Activated CD8-positive, alpha-beta T cell treated with anti-CD3 and anti-CD28 coated beads for 36 hours (primary cell): ENCODE measurements at regions not wholly inside any gene's neighbourhood (a gene's known extent, or its start where the extent isn't known, plus 50 kb on each side); places are given as distances from the start of the nearest gene placed in this dataset.

Source experiments
- ATAC-seq: fragments of 200-7000 bp; cut with Tn5 transposase; one replicate; pipeline ENCODE4 v1.10.0; 2021; ENCODE audit warnings: mild to moderate bottlenecking, moderate library complexity
- CTCF ChIA-PET: fragments of 350-600 bp; sonication (Branson Sonifier 250); formaldehyde crosslinking; loops from one replicate; lab custom pipeline; 2021; ENCODE audit warnings: antibody characterized with exemption; lab: Charles Lee
- POLR2A ChIA-PET: fragments of 350-600 bp; sonication (Branson Sonifier 250); formaldehyde crosslinking; loops from one replicate; lab custom pipeline; 2021; ENCODE audit warnings: antibody characterized with exemption; lab: Charles Lee
- DNase-seq: peaks from one replicate; pipeline ENCODE4 v3.0.0-alpha.2; 2020
- H3K27ac Mint-ChIP-seq: one replicate; pipeline ENCODE4 v1.8.0; 2021; ENCODE audit warnings: mild to moderate bottlenecking, mixed read lengths
- H3K27me3 Mint-ChIP-seq: one replicate; pipeline ENCODE4 v1.8.0; 2021; ENCODE audit warnings: mixed read lengths
- H3K36me3 Mint-ChIP-seq: one replicate; pipeline ENCODE4 v1.8.0; 2021; ENCODE audit warnings: low read depth, mixed read lengths
- H3K4me1 Mint-ChIP-seq: one replicate; pipeline ENCODE4 v1.8.0; 2021; ENCODE audit warnings: low read depth, mixed read lengths
- H3K4me3 Mint-ChIP-seq: one replicate; pipeline ENCODE4 v1.8.0; 2021; ENCODE audit warnings: mild to moderate bottlenecking, moderate library complexity, mixed read lengths
- H3K9me3 Mint-ChIP-seq: one replicate; pipeline ENCODE4 v1.8.0; 2021; ENCODE audit warnings: mixed read lengths
- intact Hi-C: fragments of 100-400 bp; cut with micrococcal nuclease; formaldehyde crosslinking; loops from one replicate; pipeline ENCODE4 v1.10.0; 2022
- TF ChIP-seq, protein P1 (sequence below): fragments of 200-600 bp; IDR thresholded peaks from one replicate; pipeline ENCODE4 v1.8.0; 2022; ENCODE audit warnings: antibody characterized with exemption, mild to moderate bottlenecking

DNA sequence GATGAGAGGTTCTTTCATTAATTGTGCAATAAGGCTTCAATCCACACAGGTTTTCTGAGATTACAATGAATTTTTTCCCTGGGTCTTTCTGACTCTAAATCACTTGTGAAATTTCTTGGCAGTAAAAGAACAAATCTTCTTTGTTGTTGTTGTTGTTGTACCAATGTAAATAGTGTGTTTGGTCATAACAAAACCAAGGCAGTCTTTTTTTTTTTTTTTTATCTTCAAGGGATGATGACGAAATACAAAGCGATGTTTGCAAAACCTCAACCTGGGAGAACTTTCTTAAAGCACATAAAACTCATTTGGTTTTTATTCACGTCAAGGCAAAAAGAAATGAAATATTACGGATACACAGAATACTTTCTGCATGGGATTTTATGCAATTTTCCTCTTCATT is 462.0 kb downstream of the LIG4 start:
- Mint-ChIP-seq H3K4me3 (no peak overlapping the region), H3K9me3 (peaks cover 3% of the 10 kb centered on the region), H3K4me1 (no peaks in the 10 kb centered on the region), H3K27ac (no peak overlapping the region), H3K36me3 (no peaks in the 10 kb centered on the region), H3K27me3 (no peaks in the 10 kb centered on the region)
- ATAC-seq (no peak), DNase-seq (no peak)
- TF ChIP-seq, protein P1, sequence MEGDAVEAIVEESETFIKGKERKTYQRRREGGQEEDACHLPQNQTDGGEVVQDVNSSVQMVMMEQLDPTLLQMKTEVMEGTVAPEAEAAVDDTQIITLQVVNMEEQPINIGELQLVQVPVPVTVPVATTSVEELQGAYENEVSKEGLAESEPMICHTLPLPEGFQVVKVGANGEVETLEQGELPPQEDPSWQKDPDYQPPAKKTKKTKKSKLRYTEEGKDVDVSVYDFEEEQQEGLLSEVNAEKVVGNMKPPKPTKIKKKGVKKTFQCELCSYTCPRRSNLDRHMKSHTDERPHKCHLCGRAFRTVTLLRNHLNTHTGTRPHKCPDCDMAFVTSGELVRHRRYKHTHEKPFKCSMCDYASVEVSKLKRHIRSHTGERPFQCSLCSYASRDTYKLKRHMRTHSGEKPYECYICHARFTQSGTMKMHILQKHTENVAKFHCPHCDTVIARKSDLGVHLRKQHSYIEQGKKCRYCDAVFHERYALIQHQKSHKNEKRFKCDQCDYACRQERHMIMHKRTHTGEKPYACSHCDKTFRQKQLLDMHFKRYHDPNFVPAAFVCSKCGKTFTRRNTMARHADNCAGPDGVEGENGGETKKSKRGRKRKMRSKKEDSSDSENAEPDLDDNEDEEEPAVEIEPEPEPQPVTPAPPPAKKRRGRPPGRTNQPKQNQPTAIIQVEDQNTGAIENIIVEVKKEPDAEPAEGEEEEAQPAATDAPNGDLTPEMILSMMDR = no peak
- intact Hi-C loops = no loop called here
- ChIA-PET CTCF (no interaction called here), POLR2A (no interaction called here)

DNA sequence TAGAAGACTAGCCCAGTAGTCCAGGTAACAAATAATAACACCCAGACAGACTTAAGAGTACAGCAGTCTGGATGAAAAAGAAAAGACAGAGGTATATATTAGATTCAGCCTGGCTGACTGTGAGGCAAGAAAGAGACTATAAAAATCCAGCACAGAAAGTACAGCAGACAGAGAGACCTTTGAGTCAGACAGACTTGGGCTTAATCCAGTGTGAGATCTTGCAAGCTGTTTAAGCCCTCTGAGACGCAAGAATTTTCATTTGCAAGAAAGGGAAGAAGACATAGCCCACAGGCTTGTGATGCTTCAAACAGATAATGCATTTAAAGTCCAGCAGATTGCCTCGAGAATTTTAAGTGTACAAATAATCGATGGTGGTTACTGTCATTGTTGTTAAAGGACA is 471.4 kb downstream of the LIG4 start:
- ATAC-seq (no peak), DNase-seq (no peak)
- CTCF ChIA-PET = no interaction called here
- TF ChIP-seq, protein P1 = no peak
- Mint-ChIP-seq H3K4me3 (no peak overlapping the region), H3K9me3 (peaks cover 4% of the 10 kb centered on the region), H3K36me3 (no peaks in the 10 kb centered on the region), H3K4me1 (no peaks in the 10 kb centered on the region), H3K27me3 (no peaks in the 10 kb centered on the region), H3K27ac (no peak overlapping the region)
- intact Hi-C loops = no loop called here
- POLR2A ChIA-PET = no interaction called here

DNA sequence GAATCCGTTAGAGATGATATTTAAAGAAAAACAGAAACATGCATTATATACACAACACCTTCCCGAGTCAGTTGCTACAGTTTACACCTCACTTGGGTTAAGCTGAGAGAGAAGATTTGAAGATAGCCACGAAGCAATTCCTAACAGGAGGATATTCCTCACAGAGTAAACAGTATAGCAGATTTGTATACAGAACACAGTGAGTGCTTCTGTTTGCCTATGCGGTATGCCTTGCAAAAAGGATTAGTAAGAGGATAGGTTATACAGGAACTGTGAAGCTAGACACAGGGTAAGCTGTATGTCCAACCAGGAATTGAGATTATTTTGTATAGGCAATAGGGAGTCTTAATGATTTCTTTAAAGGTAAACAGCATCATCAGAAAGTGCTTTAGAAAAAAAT is 471.8 kb downstream of the LIG4 start:
- Mint-ChIP-seq H3K36me3 (no peaks in the 10 kb centered on the region), H3K27ac (no peak overlapping the region), H3K4me3 (no peak overlapping the region), H3K4me1 (no peaks in the 10 kb centered on the region), H3K27me3 (no peaks in the 10 kb centered on the region), H3K9me3 (peaks cover 4% of the 10 kb centered on the region)
- intact Hi-C loops = no loop called here
- ATAC-seq (no peak), DNase-seq (no peak)
- TF ChIP-seq, protein P1 = no peak
- POLR2A ChIA-PET = no interaction called here
- CTCF ChIA-PET = no interaction called here

DNA sequence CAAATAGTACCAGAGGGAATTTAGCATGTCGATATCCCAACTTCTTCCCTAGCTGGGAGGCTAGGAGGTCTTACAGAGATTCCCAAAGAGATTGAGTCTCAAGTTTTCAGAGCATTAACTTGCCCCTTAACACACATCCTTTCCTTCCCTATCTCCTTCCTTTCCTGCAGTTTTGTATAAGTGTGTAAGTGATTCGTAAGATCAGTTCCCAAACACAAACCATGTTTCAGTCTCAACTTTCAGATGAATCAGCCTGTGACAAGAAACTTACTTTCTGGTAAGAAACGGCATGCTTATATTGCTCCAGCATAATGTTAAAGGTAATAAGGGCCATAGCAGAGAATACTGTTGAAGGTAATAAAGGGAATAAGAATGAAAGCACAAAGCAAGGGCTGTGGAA is 472.2 kb downstream of the LIG4 start:
- ATAC-seq = no peak
- ChIA-PET CTCF (no interaction called here), POLR2A (no interaction called here)
- no peak overlapping the region for H3K27ac Mint-ChIP-seq
- no peaks in the 10 kb centered on the region for H3K36me3 Mint-ChIP-seq
- no peaks in the 10 kb centered on the region for H3K4me1 Mint-ChIP-seq
- TF ChIP-seq, protein P1 = no peak
- H3K4me3 Mint-ChIP-seq = no peak overlapping the region
- peaks cover 4% of the 10 kb centered on the region for H3K9me3 Mint-ChIP-seq
- H3K27me3 Mint-ChIP-seq = no peaks in the 10 kb centered on the region
- intact Hi-C loops = no loop called here
- DNase-seq = no peak

DNA sequence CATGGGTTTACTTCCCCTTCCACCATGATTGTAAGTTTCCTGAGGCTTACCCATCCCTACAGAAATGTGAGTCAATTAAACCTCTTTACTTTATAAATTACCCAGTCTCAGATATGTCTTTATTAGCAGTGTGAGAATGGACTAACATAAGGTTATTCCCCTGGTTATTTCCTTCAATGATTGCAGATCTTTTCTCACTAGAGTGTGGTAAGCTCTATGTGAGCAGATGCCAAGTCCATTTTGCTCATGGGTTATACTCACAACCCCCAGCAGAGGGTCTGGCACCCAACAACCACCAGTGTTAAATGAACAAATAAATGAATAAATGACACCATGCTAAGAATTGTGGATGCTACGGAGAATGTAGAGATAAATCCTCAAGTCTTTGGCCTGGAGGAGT is 472.8 kb downstream of the LIG4 start:
- Mint-ChIP-seq H3K4me1 (no peaks in the 10 kb centered on the region), H3K27ac (no peak overlapping the region), H3K27me3 (no peaks in the 10 kb centered on the region), H3K36me3 (no peaks in the 10 kb centered on the region), H3K4me3 (no peak overlapping the region), H3K9me3 (peaks cover 5% of the 10 kb centered on the region)
- no peak for ATAC-seq
- ChIA-PET CTCF (no interaction called here), POLR2A (no interaction called here)
- TF ChIP-seq, protein P1 = no peak
- intact Hi-C loops = no loop called here
- DNase-seq = no peak
